IMR-90 (cell line): ENCODE measurements at regions not wholly inside any gene's neighbourhood (a gene's known extent, or its start where the extent isn't known, plus 50 kb on each side); places are given as distances from the start of the nearest gene placed in this dataset.

Experiments used
- ATAC-seq: fragments of 200-7000 bp; cut with Tn5 transposase; 2 replicates; pipeline ENCODE4 v1.9.1; 2020; ENCODE audit warnings: low read depth, mild to moderate bottlenecking, moderate library complexity
- BruUV-seq: library from RNA; stranded (reverse); fragments of 400-500 nt; replicated peaks from 2 replicates; lab custom pipeline; 2021; lab: Mats Ljungman, UMichigan
- CTCF ChIA-PET: fragments of 300-600 bp; formaldehyde crosslinking; extraction: SDS; loops from one replicate; lab custom pipeline; 2021; ENCODE audit warnings: antibody characterized with exemption; lab: Yijun Ruan, JAX
- POLR2A ChIA-PET: fragments of 300-600 bp; sonication (Branson Sonifier 250); formaldehyde crosslinking; loops from one replicate; lab custom pipeline; 2022; ENCODE audit warnings: antibody characterized with exemption; ENCODE audit not compliant: unreplicated experiment; lab: Charles Lee
- DNase-seq: peaks from one replicate; pipeline ENCODE4 v3.0.0; 2013
- H2AFZ ChIP-seq: replicated peaks from 2 replicates; pipeline ENCODE3; 2013; ENCODE audit warnings: low read length, mild to moderate bottlenecking; ENCODE audit not compliant: poor library complexity
- H2AK5ac ChIP-seq: 2 replicates; pipeline ENCODE4 v1.6.1; 2013; ENCODE audit warnings: low read depth, low read length, inconsistent platforms
- H2AK9ac ChIP-seq: replicated peaks from 2 replicates; pipeline ENCODE3; 2013; ENCODE audit warnings: mild to moderate bottlenecking, low read depth, low read length, moderate library complexity; ENCODE audit not compliant: poor library complexity
- H2BK120ac ChIP-seq: 2 replicates; pipeline ENCODE4 v1.6.1; 2013; ENCODE audit warnings: low read depth, low read length, inconsistent platforms
- H2BK15ac ChIP-seq: 3 replicates; pipeline ENCODE4 v1.6.1; 2013; ENCODE audit warnings: low read depth, low read length, inconsistent platforms
- H2BK20ac ChIP-seq: 2 replicates; pipeline ENCODE4 v1.6.1; 2013; ENCODE audit warnings: low read depth, mild to moderate bottlenecking, inconsistent platforms, low read length, moderate library complexity
- H2BK5ac ChIP-seq: 2 replicates; pipeline ENCODE4 v1.6.1; 2013; ENCODE audit warnings: mild to moderate bottlenecking, low read depth, low read length, inconsistent platforms; ENCODE audit not compliant: poor library complexity, severe bottlenecking
- H3K14ac ChIP-seq: replicated peaks from 2 replicates; pipeline ENCODE4 v1.6.1; 2013; ENCODE audit warnings: low read depth, low read length, inconsistent platforms
- H3K18ac ChIP-seq: 2 replicates; pipeline ENCODE4 v1.6.1; 2013; ENCODE audit warnings: low read depth, low read length, control low read depth
- H3K23ac ChIP-seq: 2 replicates; pipeline ENCODE4 v1.6.1; 2013; ENCODE audit warnings: low read depth, low read length, inconsistent platforms
- H3K27ac ChIP-seq: 2 replicates; pipeline ENCODE4 v1.5.1; 2013; ENCODE audit warnings: mild to moderate bottlenecking, control low read depth, low read length; ENCODE audit not compliant: insufficient read depth
- H3K27me3 ChIP-seq: 2 replicates; pipeline ENCODE4 v1.6.1; 2013; ENCODE audit warnings: low read length; ENCODE audit not compliant: control insufficient read depth, insufficient read depth
- H3K36me3 ChIP-seq: 2 replicates; pipeline ENCODE4 v1.6.1; 2013; ENCODE audit warnings: low read length, mixed read lengths; ENCODE audit not compliant: control insufficient read depth, insufficient read depth
- H3K4ac ChIP-seq: 2 replicates; pipeline ENCODE4 v1.6.1; 2013; ENCODE audit warnings: low read depth, low read length, inconsistent platforms
- H3K4me1 ChIP-seq: 2 replicates; pipeline ENCODE4 v1.6.1; 2013; ENCODE audit warnings: low read length, mixed read lengths; ENCODE audit not compliant: control insufficient read depth, insufficient read depth
- H3K4me2 ChIP-seq: 2 replicates; pipeline ENCODE4 v1.6.1; 2013; ENCODE audit warnings: low read depth, mild to moderate bottlenecking, control low read depth, low read length, moderate library complexity
- H3K4me3 ChIP-seq: 2 replicates; pipeline ENCODE4 v1.5.1; 2013; ENCODE audit warnings: low read depth, mild to moderate bottlenecking, control low read depth, low read length, moderate library complexity; ENCODE audit not compliant: insufficient read depth
- H3K56ac ChIP-seq: 2 replicates; pipeline ENCODE4 v1.6.1; 2013; ENCODE audit warnings: low read length, inconsistent platforms; ENCODE audit not compliant: insufficient read depth; ENCODE audit errors: extremely low read depth
- H3K79me1 ChIP-seq, 2 experiments: 2 replicates each; pipeline ENCODE4 v1.6.1; 2013; ENCODE audit warnings: low read length in 2 of 2, inconsistent platforms in 1 of 2, low read depth in 1 of 2
- H3K9ac ChIP-seq: 2 replicates; pipeline ENCODE4 v1.6.1; 2013; ENCODE audit warnings: low read depth, low read length, control low read depth
- H3K9me1 ChIP-seq: 2 replicates; pipeline ENCODE4 v1.6.1; 2013; ENCODE audit warnings: low read length, inconsistent platforms; ENCODE audit not compliant: insufficient read depth
- H3K9me3 ChIP-seq: 2 replicates; pipeline ENCODE4 v1.6.1; 2013; ENCODE audit warnings: low read length; ENCODE audit not compliant: control insufficient read depth, insufficient read depth
- H4K20me1 ChIP-seq: 2 replicates; pipeline ENCODE4 v1.6.1; 2013; ENCODE audit warnings: low read length, inconsistent platforms; ENCODE audit not compliant: insufficient read depth
- H4K5ac ChIP-seq: 2 replicates; pipeline ENCODE4 v1.6.1; 2013; ENCODE audit warnings: mild to moderate bottlenecking, low read depth, low read length, control low read depth
- H4K8ac ChIP-seq, 2 experiments: 2 replicates each; pipeline ENCODE4 v1.6.1; 2013; ENCODE audit warnings: low read depth in 2 of 2, low read length in 2 of 2, control low read depth in 1 of 2, inconsistent platforms in 1 of 2
- H4K91ac ChIP-seq: 2 replicates; pipeline ENCODE4 v1.6.1; 2013; ENCODE audit warnings: low read depth, low read length, inconsistent platforms; ENCODE audit not compliant: insufficient read depth
- MAZ ChIP-seq: IDR thresholded peaks from 2 replicates; pipeline ENCODE4 v1.6.1; 2012; ENCODE audit warnings: low read depth, mild to moderate bottlenecking, low read length, improper control_type of control experiment, moderate library complexity, borderline replicate concordance
- RCOR1 ChIP-seq: IDR thresholded peaks from 2 replicates; pipeline ENCODE4 v1.6.1; 2012; ENCODE audit warnings: mild to moderate bottlenecking, low read length, improper control_type of control experiment; ENCODE audit not compliant: insufficient replicate concordance
- WGBS, 2 experiments: methylation state at CpG; one replicate each; pipeline versions ENCODE4 v1.1.5 to v1.1.7; 2013; ENCODE audit warnings: missing lambda C conversion rate in 2 of 2; ENCODE audit not compliant: insufficient read length in 1 of 2; ENCODE audit errors: extremely low coverage in 2 of 2; 5-methylcytosine and 5-hydroxymethylcytosine counted together
- dilution Hi-C: fragments of 300-500 bp; cut with HindIII; formaldehyde crosslinking; loops from one replicate; pipeline ENCODE4 v1.14.3; 2018; ENCODE audit warnings: low sequenced_read_pairs; ENCODE audit not compliant: unreplicated experiment
- in situ Hi-C: fragments of 300-500 bp; cut with MboI; formaldehyde crosslinking; loops from 3 replicates; pipeline ENCODE4 v1.14.3; 2019; ENCODE audit warnings: low sequenced_read_pairs, inconsistent platforms, mixed read lengths
- intact Hi-C: fragments of 100-400 bp; cut with micrococcal nuclease; formaldehyde crosslinking; loops from 2 replicates; pipeline ENCODE4 v1.10.0; 2022

- Histone ChIP-seq H3K4me1 (peaks cover 2% of the 10 kb centered on the region; the same call in 1 of the 2 replicates), H3K4ac (no peak overlapping the region), H2AFZ (no peak overlapping the region), H3K23ac (no peak overlapping the region), H3K9me3 (no peaks in the 10 kb centered on the region), H2BK15ac (no peak overlapping the region), H3K9ac (no peak overlapping the region), H3K56ac (no peak overlapping the region), H4K8ac (no peak overlapping the region), H3K27me3 (no peaks in the 10 kb centered on the region), H3K4me2 (no peak overlapping the region), H3K4me3 (no peak overlapping the region), H2BK20ac (no peak overlapping the region), H4K20me1 (no peaks in the 10 kb centered on the region), H3K27ac (no peak overlapping the region), H2AK9ac (no peak overlapping the region), H3K14ac (no peak overlapping the region), H4K91ac (no peak overlapping the region), H2BK120ac (no peak overlapping the region), H4K5ac (no peak overlapping the region), H3K18ac (no peak overlapping the region), H3K9me1 (no peaks in the 10 kb centered on the region; the same call in 1 of the 2 replicates), H2BK5ac (no peak overlapping the region), H2AK5ac (no peak overlapping the region), H3K36me3 (no peaks in the 10 kb centered on the region), H3K79me1 (no peaks in the 10 kb centered on the region)
- CTCF ChIA-PET: no interaction called here
- TF ChIP-seq RCOR1 (no peak), MAZ (no peak)
- dilution Hi-C loops: no loop called here
- POLR2A ChIA-PET: no interaction called here
- no peak for ATAC-seq
- no CpG with 5 or more reads among the region's 2 CpGs for WGBS, 2 experiments
- in situ Hi-C loops: no loop called here
- no peak for DNase-seq
- intact Hi-C loops: no loop called here
- no TSS peak for BruUV-seq
These were observed 93.9 kb upstream of the PALMD start for GRCh38 chr1:99551812-99552614.
